ENCODE measurements at regions not wholly inside any gene's neighbourhood (a gene's known extent, or its start where the extent isn't known, plus 50 kb on each side); places are given as distances from the start of the nearest gene placed in this dataset.

DNA sequence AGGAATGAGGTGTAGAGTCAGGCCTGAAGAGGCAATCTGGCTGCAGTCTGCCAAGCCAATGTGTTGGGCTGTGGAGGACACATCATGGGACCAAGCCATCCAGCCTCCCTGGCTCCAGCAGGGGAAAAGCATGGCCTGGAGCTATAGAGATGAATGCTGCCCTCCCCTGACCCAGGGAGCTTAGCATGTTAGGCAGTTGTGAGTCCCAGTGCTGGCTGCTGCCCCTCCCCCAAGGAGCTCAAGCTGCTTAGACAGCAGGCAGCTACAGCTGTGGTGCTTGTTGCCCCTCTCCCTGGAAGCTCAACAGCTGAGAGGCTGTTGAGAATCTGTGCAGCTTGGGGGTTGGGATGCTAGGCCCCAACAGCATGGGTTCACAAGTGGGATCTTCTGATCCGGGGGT lies 85.6 kb upstream of the DNAJC19 start:
- H3K27me3 ChIP-seq (ENCODE audit: low read length), result no peaks in the 10 kb centered on the region
- H3K27ac ChIP-seq (ENCODE audit: low read depth, low read length), result no peak overlapping the region
- H3K79me2 ChIP-seq (ENCODE audit: insufficient read depth, low read length), result no peaks in the 10 kb centered on the region
- H3K36me3 ChIP-seq (ENCODE audit: low read length), result no peaks in the 10 kb centered on the region
- H3K9ac ChIP-seq (ENCODE audit: low read length), result no peak overlapping the region
- H3K4me2 ChIP-seq (ENCODE audit: low read depth, low read length, poor library complexity, severe bottlenecking), result no peak overlapping the region
- H3K9me3 ChIP-seq (ENCODE audit: insufficient read depth, low read length), result no peaks in the 10 kb centered on the region
- no peak overlapping the region for H2AFZ ChIP-seq (ENCODE audit: low read depth, low read length, severe bottlenecking)
- H4K20me1 ChIP-seq (ENCODE audit: low read depth, low read length), result no peaks in the 10 kb centered on the region
- no peak overlapping the region for H3K4me3 ChIP-seq (ENCODE audit: insufficient read depth, low read length, poor library complexity, severe bottlenecking)
- no peaks in the 10 kb centered on the region for H3K9me2 ChIP-seq (replicated peaks; ENCODE audit: insufficient read depth, low read length)
- no peaks in the 10 kb centered on the region for H3F3A ChIP-seq (ENCODE audit: insufficient read depth)
- TF ChIP-seq EZH2phosphoT487 (conservative IDR thresholded peaks at IDR 0.05; ENCODE audit: low read length), result no peak
- TF ChIP-seq, protein P1, sequence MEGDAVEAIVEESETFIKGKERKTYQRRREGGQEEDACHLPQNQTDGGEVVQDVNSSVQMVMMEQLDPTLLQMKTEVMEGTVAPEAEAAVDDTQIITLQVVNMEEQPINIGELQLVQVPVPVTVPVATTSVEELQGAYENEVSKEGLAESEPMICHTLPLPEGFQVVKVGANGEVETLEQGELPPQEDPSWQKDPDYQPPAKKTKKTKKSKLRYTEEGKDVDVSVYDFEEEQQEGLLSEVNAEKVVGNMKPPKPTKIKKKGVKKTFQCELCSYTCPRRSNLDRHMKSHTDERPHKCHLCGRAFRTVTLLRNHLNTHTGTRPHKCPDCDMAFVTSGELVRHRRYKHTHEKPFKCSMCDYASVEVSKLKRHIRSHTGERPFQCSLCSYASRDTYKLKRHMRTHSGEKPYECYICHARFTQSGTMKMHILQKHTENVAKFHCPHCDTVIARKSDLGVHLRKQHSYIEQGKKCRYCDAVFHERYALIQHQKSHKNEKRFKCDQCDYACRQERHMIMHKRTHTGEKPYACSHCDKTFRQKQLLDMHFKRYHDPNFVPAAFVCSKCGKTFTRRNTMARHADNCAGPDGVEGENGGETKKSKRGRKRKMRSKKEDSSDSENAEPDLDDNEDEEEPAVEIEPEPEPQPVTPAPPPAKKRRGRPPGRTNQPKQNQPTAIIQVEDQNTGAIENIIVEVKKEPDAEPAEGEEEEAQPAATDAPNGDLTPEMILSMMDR (IDR thresholded peaks at IDR 0.05; ENCODE audit: insufficient read depth, low read length, poor library complexity, severe bottlenecking), result no peak

DNA sequence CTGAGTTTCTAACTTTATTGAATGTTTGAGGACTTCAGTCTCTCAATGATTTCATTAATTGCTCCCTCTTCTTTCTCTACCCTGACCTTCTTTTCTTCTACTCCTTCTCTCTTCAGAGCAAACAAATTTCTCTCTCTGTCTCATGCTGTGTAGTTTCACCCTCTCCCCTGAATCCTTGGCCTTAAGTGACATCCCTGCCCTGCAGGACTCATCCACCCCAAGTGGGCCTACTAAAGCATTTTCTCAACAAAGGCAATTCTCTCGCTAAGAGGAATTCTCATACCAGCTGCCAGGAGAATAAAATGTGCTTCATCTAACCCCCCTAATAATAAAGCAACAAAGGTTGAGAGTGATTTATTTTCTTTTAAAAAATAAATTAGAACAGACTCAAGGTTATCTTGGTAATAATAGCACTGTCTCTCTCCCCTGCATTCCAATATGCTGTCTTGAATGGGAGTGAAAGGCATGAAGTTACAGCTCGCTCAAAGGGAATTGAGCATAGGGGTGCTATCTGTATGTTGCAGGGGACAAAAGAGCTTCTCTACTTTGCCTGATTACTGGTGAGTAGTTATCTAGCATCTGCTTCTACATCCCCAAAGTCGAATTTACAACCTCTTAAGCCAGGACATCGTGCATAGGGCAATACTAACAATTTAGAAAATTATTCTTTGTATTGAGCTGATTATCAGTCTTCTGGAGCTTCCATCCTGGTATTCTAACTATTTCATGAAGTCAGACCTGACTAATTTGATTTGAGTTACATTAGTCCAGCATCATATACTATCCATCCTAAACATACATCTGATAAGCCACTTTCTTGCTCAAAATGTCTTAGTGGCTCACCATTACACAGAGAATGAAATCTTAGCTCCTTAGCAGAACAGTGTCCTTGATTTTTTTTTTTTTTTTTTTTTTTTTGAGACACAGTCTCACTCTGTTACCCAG lies 76.9 kb upstream of the DNAJC19 start:
- Histone ChIP-seq H3K9me2 (replicated peaks; ENCODE audit: insufficient read depth, low read length) (no peaks in the 10 kb centered on the region), H3K9me3 (ENCODE audit: insufficient read depth, low read length) (no peaks in the 10 kb centered on the region), H3K36me3 (ENCODE audit: low read length) (no peaks in the 10 kb centered on the region), H3K79me2 (ENCODE audit: insufficient read depth, low read length) (no peaks in the 10 kb centered on the region), H3F3A (ENCODE audit: insufficient read depth) (no peaks in the 10 kb centered on the region), H3K27ac (ENCODE audit: low read depth, low read length) (no peak overlapping the region), H3K27me3 (ENCODE audit: low read length) (no peaks in the 10 kb centered on the region), H3K4me2 (ENCODE audit: low read depth, low read length, poor library complexity, severe bottlenecking) (no peak overlapping the region), H3K4me3 (ENCODE audit: insufficient read depth, low read length, poor library complexity, severe bottlenecking) (no peak overlapping the region), H4K20me1 (ENCODE audit: low read depth, low read length) (no peaks in the 10 kb centered on the region), H2AFZ (ENCODE audit: low read depth, low read length, severe bottlenecking) (no peak overlapping the region), H3K9ac (ENCODE audit: low read length) (no peak overlapping the region)
- TF ChIP-seq, protein P1 (IDR thresholded peaks at IDR 0.05; ENCODE audit: insufficient read depth, low read length, poor library complexity, severe bottlenecking), result no peak
- TF ChIP-seq EZH2phosphoT487 (conservative IDR thresholded peaks at IDR 0.05; ENCODE audit: low read length), result no peak

DNA sequence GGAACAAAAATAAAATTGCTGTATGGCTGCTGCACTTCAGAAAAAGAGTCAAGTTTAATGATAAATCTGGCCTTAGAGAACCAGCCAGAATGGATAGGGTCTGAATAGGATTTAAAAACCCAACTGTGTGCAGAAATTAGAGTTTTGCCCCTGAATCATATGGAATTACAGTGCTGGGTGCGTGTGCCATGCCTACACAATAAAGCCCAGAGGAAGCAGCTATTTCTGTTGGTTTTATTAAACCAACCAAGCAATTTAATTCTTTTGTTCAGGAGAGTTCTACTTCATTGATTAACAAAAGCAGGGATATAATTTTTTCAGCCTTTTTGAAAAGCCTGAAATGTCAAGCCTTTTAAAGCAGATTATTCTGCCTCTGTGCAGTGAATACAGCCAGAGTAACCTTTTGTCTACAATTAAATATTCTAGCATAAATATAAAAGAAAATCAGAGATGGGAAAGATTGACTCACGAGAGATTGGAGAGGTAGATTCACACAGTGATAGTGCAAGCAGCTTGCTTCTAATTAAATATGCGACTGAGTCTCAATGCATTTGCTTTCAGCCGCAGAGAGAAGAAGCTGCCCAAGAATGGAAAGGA lies 66.7 kb upstream of the DNAJC19 start:
- TF ChIP-seq EZH2phosphoT487 (conservative IDR thresholded peaks at IDR 0.05; ENCODE audit: low read length), result no peak
- H2AFZ ChIP-seq (ENCODE audit: low read depth, low read length, severe bottlenecking), result no peak overlapping the region
- no peaks in the 10 kb centered on the region for H4K20me1 ChIP-seq (ENCODE audit: low read depth, low read length)
- no peak overlapping the region for H3K27ac ChIP-seq (ENCODE audit: low read depth, low read length)
- no peak overlapping the region for H3K9ac ChIP-seq (ENCODE audit: low read length)
- H3K4me3 ChIP-seq (ENCODE audit: insufficient read depth, low read length, poor library complexity, severe bottlenecking), result no peak overlapping the region
- no peaks in the 10 kb centered on the region for H3K9me2 ChIP-seq (replicated peaks; ENCODE audit: insufficient read depth, low read length)
- H3K9me3 ChIP-seq (ENCODE audit: insufficient read depth, low read length), result no peaks in the 10 kb centered on the region
- no peaks in the 10 kb centered on the region for H3F3A ChIP-seq (ENCODE audit: insufficient read depth)
- H3K27me3 ChIP-seq (ENCODE audit: low read length), result no peaks in the 10 kb centered on the region
- no peaks in the 10 kb centered on the region for H3K79me2 ChIP-seq (ENCODE audit: insufficient read depth, low read length)
- no peak overlapping the region for H3K4me2 ChIP-seq (ENCODE audit: low read depth, low read length, poor library complexity, severe bottlenecking)
- no peaks in the 10 kb centered on the region for H3K36me3 ChIP-seq (ENCODE audit: low read length)

DNA sequence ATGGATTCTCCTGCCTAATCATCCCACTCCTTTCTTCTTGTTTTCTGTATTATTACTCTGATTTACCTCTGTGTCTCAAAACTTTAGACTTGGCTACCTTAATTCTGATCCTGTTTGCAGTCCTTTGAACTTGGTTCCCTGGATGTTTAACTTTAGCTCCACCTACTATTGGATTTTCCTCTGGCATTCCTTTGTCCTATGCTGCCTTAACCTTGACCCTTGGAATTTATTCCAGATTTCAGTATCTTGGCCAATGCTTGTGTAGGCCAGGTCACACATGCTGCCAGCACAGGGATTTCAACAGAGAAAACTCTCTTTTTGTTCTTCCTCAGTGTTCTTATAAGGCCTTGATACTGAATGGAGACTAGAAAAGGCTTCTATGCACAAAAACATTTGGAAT lies 65.0 kb upstream of the DNAJC19 start:
- H4K20me1 ChIP-seq (ENCODE audit: low read depth, low read length), result no peaks in the 10 kb centered on the region
- no peak overlapping the region for H3K27ac ChIP-seq (ENCODE audit: low read depth, low read length)
- no peak overlapping the region for H3K4me3 ChIP-seq (ENCODE audit: insufficient read depth, low read length, poor library complexity, severe bottlenecking)
- no peaks in the 10 kb centered on the region for H3F3A ChIP-seq (ENCODE audit: insufficient read depth)
- TF ChIP-seq, protein P1 (IDR thresholded peaks at IDR 0.05; ENCODE audit: insufficient read depth, low read length, poor library complexity, severe bottlenecking), result no peak
- no peak for TF ChIP-seq EZH2phosphoT487 (conservative IDR thresholded peaks at IDR 0.05; ENCODE audit: low read length)
- no peaks in the 10 kb centered on the region for H3K79me2 ChIP-seq (ENCODE audit: insufficient read depth, low read length)
- H3K9me3 ChIP-seq (ENCODE audit: insufficient read depth, low read length), result no peaks in the 10 kb centered on the region
- no peak overlapping the region for H2AFZ ChIP-seq (ENCODE audit: low read depth, low read length, severe bottlenecking)
- H3K9ac ChIP-seq (ENCODE audit: low read length), result no peak overlapping the region
- H3K4me2 ChIP-seq (ENCODE audit: low read depth, low read length, poor library complexity, severe bottlenecking), result no peak overlapping the region
- H3K9me2 ChIP-seq (replicated peaks; ENCODE audit: insufficient read depth, low read length), result no peaks in the 10 kb centered on the region
- no peaks in the 10 kb centered on the region for H3K36me3 ChIP-seq (ENCODE audit: low read length)
- H3K27me3 ChIP-seq (ENCODE audit: low read length), result no peaks in the 10 kb centered on the region

All from SU-DHL-6 (cell line).